ENCODE measurements at regions not wholly inside any gene's neighbourhood (a gene's known extent, or its start where the extent isn't known, plus 50 kb on each side); places are given as distances from the start of the nearest gene placed in this dataset.

GRCh38 chr2:196278491-196278911 is 107.1 kb upstream of the STK17B start:
- H3K36me3 Mint-ChIP-seq: peaks cover 3% of the 10 kb centered on the region
- Histone ChIP-seq H3K27me3 (no peaks in the 10 kb centered on the region), H3K27ac (no peak overlapping the region), H3F3A (ENCODE audit: low read depth) (no peaks in the 10 kb centered on the region), H4K20me1 (ENCODE audit: low read depth) (no peaks in the 10 kb centered on the region), H3K4me2 (no peak overlapping the region), H2AFZ (replicated peaks) (no peak overlapping the region), H3K9ac (no peak overlapping the region), H3K79me2 (ENCODE audit: low read depth) (no peaks in the 10 kb centered on the region), H3K36me3 (no peaks in the 10 kb centered on the region), H3K4me3 (no peak overlapping the region), H3K4me1 (no peaks in the 10 kb centered on the region), H3K9me3 (ENCODE audit: low read depth) (no peaks in the 10 kb centered on the region)
- TF ChIP-seq CTCF (IDR thresholded peaks at IDR 0.05) (no peak), EZH2phosphoT487 (IDR thresholded peaks at IDR 0.05) (no peak), EZH2 (IDR thresholded peaks at IDR 0.05) (no peak)
- H3K27me3 Mint-ChIP-seq (ENCODE audit: insufficient read depth, low read depth): no peaks in the 10 kb centered on the region
- no peaks in the 10 kb centered on the region for H3K9me3 Mint-ChIP-seq
- H3K4me1 Mint-ChIP-seq: peaks cover 14% of the 10 kb centered on the region
- H3K27ac Mint-ChIP-seq: no peak overlapping the region
- H3K4me3 Mint-ChIP-seq: no peak overlapping the region
- DNase-seq (ENCODE audit: low spot score): no peak

- H3K4me3 Mint-ChIP-seq: no peak overlapping the region
- H3K4me3 ChIP-seq: no peak overlapping the region
- H3K4me1 ChIP-seq: no peaks in the 10 kb centered on the region
- no peaks in the 10 kb centered on the region for H3K9me3 Mint-ChIP-seq
- DNase-seq (ENCODE audit: low spot score): no peak
- no peak overlapping the region for H2AFZ ChIP-seq (replicated peaks)
- no peak overlapping the region for H3K9ac ChIP-seq
- no peaks in the 10 kb centered on the region for H3F3A ChIP-seq (ENCODE audit: low read depth)
- no peaks in the 10 kb centered on the region for H3K27me3 Mint-ChIP-seq (ENCODE audit: insufficient read depth, low read depth)
- peaks cover 9% of the 10 kb centered on the region for H3K4me1 Mint-ChIP-seq
- no peaks in the 10 kb centered on the region for H3K27me3 ChIP-seq
- H3K27ac ChIP-seq: no peak overlapping the region
- H3K79me2 ChIP-seq (ENCODE audit: low read depth): no peaks in the 10 kb centered on the region
- H3K36me3 Mint-ChIP-seq: peaks cover 6% of the 10 kb centered on the region
- no peak overlapping the region for H3K27ac Mint-ChIP-seq
- no peaks in the 10 kb centered on the region for H4K20me1 ChIP-seq (ENCODE audit: low read depth)
- no peak overlapping the region for H3K4me2 ChIP-seq
- H3K36me3 ChIP-seq: no peaks in the 10 kb centered on the region
- no peaks in the 10 kb centered on the region for H3K9me3 ChIP-seq (ENCODE audit: low read depth)
- TF ChIP-seq EZH2phosphoT487 (IDR thresholded peaks at IDR 0.05) (no peak), EZH2 (IDR thresholded peaks at IDR 0.05) (no peak), CTCF (IDR thresholded peaks at IDR 0.05) (no peak)
These were observed 108.2 kb upstream of the STK17B start for GRCh38 chr2:196279541-196279940.

- H3K9ac ChIP-seq: no peak overlapping the region
- no peak overlapping the region for H2AFZ ChIP-seq (replicated peaks)
- H3K4me3 ChIP-seq: no peak overlapping the region
- H3K4me3 Mint-ChIP-seq: no peak overlapping the region
- no peaks in the 10 kb centered on the region for H3K9me3 ChIP-seq (ENCODE audit: low read depth)
- H3K4me2 ChIP-seq: no peak overlapping the region
- no peak overlapping the region for H3K27ac ChIP-seq
- no peak for TF ChIP-seq EZH2phosphoT487 (IDR thresholded peaks at IDR 0.05)
- TF ChIP-seq EZH2 (IDR thresholded peaks at IDR 0.05): no peak
- TF ChIP-seq CTCF (IDR thresholded peaks at IDR 0.05): no peak
- no peaks in the 10 kb centered on the region for H3K27me3 ChIP-seq
- H3K4me1 Mint-ChIP-seq: no peaks in the 10 kb centered on the region
- H3K79me2 ChIP-seq (ENCODE audit: low read depth): no peaks in the 10 kb centered on the region
- no peaks in the 10 kb centered on the region for H3K9me3 Mint-ChIP-seq
- H3K36me3 ChIP-seq: no peaks in the 10 kb centered on the region
- H3F3A ChIP-seq (ENCODE audit: low read depth): no peaks in the 10 kb centered on the region
- no peaks in the 10 kb centered on the region for H4K20me1 ChIP-seq (ENCODE audit: low read depth)
- H3K36me3 Mint-ChIP-seq: peaks cover 4% of the 10 kb centered on the region
- no peak overlapping the region for H3K27ac Mint-ChIP-seq
- no peak for DNase-seq (ENCODE audit: low spot score)
- H3K27me3 Mint-ChIP-seq (ENCODE audit: insufficient read depth, low read depth): no peaks in the 10 kb centered on the region
- H3K4me1 ChIP-seq: no peaks in the 10 kb centered on the region
These were observed 112.9 kb upstream of the STK17B start for GRCh38 chr2:196284144-196284844.
